IMR-90 (cell line): ENCODE measurements at regions not wholly inside any gene's neighbourhood (a gene's known extent, or its start where the extent isn't known, plus 50 kb on each side); places are given as distances from the start of the nearest gene placed in this dataset.

Experiments used
- BHLHE40 ChIP-seq: fragments of 150-350 bp; IDR thresholded peaks from 2 replicates; pipeline ENCODE4 v1.6.1; 2016; ENCODE audit warnings: mild to moderate bottlenecking, low read depth, low read length
- CTCF ChIP-seq: conservative IDR thresholded peaks from 2 replicates; pipeline ENCODE4 v1.5.1; 2012; ENCODE audit warnings: mild to moderate bottlenecking, low read depth, low read length, improper control_type of control experiment
- RAD21 ChIP-seq: IDR thresholded peaks from 2 replicates; pipeline ENCODE4 v1.6.1; 2012; ENCODE audit warnings: low read length, improper control_type of control experiment
- RCOR1 ChIP-seq: IDR thresholded peaks from 2 replicates; pipeline ENCODE4 v1.6.1; 2012; ENCODE audit warnings: mild to moderate bottlenecking, low read length, improper control_type of control experiment; ENCODE audit not compliant: insufficient replicate concordance
- SMC3 ChIP-seq: fragments of 150-350 bp; IDR thresholded peaks from 2 replicates; pipeline ENCODE4 v1.6.1; 2016; ENCODE audit warnings: low read depth, mild to moderate bottlenecking, antibody characterized with exemption, low read length, moderate library complexity

GRCh38 chr5:12636209-12636608 lies 732.0 kb upstream of the CTNND2 start:
- TF ChIP-seq CTCF = no peak
- no peak for TF ChIP-seq RCOR1
- no peak for TF ChIP-seq RAD21
- no peak for TF ChIP-seq BHLHE40
- no peak for TF ChIP-seq SMC3
